ENCODE measurements at regions not wholly inside any gene's neighbourhood (a gene's known extent, or its start where the extent isn't known, plus 50 kb on each side); places are given as distances from the start of the nearest gene placed in this dataset.
"Not testable (repeated sequence)": the region's sequence is repeated elsewhere in the genome, so short reads cannot be mapped to it uniquely, and the experiment has no call there.

GRCh38 chr6:80547827-80548226 lies 441.4 kb downstream of the BCKDHB start:
- no peak for DNase-seq (ENCODE audit: low spot score)

- DNase-seq (ENCODE audit: low spot score): no peak
These were observed 438.7 kb downstream of the BCKDHB start for GRCh38 chr6:80544976-80545722.

GRCh38 chr6:80544555-80544954 lies 438.1 kb downstream of the BCKDHB start:
- no peak for DNase-seq (ENCODE audit: low spot score)

DNA sequence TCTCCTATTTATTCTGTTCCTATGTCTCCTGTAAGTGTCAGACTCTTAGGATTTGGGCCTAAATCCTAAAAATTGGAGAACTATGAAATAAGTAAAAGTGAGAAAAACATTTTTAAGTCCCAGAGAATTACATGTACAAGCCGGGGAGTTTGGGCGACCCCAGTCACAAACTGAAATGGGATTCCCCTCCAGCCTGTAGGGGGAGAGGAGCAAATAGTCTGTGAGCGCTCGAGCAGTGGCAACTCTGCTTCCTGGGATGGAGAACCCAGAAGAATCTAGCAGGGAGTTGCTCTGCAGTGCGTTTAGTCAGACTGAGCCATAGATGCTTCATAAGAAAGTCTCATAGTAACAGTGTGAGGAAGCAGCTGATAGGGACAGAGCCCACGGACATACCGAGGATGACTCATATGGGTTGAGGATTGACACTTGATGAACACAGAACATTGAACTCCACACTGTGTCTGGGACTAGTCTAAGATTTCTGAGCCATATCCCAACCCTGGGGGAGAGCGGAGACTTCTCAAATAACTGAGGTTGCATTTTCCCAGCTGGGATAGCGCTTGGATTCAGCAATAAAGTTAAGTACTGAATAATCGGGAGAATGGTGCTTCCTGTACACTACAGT lies 437.2 kb downstream of the BCKDHB start:
- DNase-seq (ENCODE audit: low spot score): no peak

DNA sequence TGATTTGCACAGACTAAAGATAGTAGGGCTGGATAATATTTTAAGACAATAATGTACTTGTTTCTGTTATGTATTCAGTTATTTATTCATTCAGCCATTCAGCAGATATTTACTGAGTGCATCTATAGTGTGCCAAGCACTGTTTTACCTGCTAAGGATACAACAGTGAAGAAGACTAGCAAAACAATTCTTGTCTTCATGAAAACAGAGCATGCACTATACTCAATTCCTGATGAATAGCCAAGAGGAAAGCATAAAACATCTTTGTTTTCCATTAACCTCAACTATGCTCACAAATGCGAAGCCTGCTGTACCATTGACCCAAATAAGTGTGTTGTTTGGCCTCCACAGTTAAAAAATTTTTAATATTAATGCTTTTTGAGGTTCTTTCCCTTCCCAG lies 436.7 kb downstream of the BCKDHB start:
- no peak for DNase-seq (ENCODE audit: low spot score)

GRCh38 chr6:80541886-80542285 lies 435.4 kb downstream of the BCKDHB start:
- DNase-seq (ENCODE audit: low spot score): no peak

- no peak for DNase-seq (ENCODE audit: low spot score)
These were observed 434.7 kb downstream of the BCKDHB start for GRCh38 chr6:80541181-80541580.

DNA sequence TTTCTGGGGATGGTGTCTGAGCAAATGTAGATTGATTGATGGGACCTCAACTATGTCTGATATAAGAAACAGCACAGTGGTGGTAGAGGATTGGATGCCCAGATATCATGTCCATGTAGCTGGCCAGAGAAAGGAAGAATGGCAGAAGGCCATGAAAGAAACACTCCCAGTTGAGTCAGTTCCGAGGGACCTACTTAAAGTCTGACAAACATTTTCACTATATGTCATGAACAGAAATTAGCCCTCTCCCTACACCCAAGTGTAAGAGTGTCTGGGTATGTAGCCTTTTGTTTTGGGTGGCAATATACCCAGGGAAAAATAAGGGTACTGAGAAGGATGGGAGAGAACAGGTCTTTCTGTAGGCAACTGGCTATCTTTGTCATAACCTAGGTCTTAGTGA lies 434.2 kb downstream of the BCKDHB start:
- no peak for DNase-seq (ENCODE audit: low spot score)

DNA sequence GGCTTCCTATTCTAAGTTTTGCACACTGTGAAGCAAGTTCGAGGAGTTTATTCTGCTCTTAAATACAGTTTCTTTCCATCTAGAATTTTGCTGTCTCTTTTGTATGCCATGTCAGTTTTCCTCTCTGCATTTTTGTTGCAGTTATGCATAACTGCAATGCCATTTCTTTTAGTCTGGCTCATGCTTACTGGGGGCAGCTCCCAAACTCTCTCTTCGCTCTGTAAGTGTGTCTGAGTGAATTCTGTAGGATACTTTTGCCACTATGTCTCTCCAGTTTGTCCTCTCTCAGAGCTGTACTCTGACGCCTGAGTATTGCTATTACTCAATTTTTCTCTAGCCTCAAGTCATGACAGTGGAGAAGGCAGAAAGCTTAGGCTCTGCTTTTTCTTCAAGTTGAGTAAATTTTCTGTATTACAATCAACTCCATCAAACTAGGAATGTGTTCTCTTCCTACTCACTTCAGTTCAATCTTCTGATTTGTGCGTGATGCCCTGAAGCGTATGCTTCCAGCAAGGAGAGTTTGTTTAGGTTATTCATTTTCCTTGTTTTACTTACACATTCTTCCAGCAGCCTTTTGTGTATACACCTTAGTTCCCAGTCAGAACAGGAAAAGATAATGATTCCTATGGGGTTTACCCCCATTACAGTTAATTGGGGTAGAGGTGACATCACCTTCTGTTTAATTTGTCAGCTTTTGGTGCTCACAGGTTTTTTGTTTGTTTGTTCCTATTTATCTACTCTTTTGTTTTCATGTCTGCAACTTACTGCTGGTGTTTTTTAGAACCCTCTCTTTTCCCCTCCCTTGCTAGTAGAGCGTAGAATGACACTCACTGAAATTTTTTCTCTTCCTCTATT lies 430.9 kb downstream of the BCKDHB start:
- DNase-seq (ENCODE audit: low spot score): no peak

GRCh38 chr6:80535914-80536565 lies 429.6 kb downstream of the BCKDHB start:
- no peak for DNase-seq (ENCODE audit: low spot score)

DNA sequence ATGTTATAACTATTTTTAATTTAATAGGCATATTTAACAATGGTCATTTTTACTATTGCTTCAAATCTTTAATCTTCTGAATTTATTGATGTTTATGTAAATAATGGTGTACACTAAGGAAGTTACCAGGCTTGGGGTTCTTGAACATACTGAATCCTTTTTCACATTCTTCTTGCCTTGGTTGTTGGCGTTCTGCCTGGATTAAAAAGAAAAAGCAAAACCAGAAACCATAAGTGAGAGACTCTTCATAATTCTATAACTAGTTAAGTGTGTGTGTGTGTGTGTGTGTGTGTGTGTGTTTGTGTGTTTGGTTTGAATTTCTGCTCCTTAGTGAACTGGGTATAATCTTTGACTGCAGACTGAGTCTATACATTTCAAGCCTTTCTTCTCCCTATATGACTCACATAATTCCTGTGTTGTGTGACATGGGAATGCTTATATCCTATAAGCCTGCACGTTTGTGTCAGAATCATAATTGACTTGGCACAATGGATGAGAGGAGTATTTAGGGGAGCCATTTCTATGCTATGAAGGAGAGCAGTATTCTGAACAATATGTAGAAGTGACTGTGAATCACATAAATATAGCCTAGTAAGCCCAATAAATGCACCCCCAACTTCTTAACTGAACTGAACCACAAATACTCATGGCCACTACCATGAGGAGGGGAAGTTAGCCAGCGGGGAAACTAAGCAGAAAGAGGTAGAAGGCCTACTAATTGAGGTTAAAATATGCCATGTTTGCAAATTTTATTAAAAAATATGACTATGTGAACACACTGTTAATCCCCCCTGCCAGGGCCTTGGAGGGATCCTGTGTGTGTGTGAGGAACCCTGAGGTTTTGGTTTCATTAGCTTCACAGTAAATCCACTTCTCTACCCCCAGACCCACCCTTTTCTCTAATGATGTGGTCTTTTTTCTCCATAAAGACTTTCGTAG lies 425.5 kb downstream of the BCKDHB start:
- DNase-seq (ENCODE audit: low spot score): no peak

- DNase-seq (ENCODE audit: low spot score): no peak
These were observed 423.6 kb downstream of the BCKDHB start for GRCh38 chr6:80530103-80530502.

DNA sequence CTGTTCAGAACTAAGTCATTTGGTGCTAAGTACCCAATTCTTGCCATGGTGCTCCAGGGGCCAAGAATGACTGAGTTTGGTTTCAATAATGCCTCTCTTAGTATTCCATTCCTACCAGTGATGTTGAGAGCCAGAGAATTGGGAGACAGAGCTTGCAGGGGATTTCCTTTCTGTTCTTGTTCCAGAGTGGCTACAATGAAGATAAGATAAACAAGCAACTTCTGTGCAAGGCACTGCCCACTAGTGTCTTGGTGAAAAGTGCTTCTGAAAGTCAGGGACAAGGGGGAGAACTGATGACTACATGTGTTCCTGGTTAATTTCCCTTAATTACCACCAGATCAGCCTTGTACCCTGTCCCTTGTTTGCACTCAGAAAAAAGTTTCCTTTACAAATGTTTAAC lies 421.6 kb downstream of the BCKDHB start:
- no peak for DNase-seq (ENCODE audit: low spot score)

GRCh38 chr6:80527552-80528052 lies 421.1 kb downstream of the BCKDHB start:
- no peak for DNase-seq (ENCODE audit: low spot score)

GRCh38 chr6:80523531-80523997 lies 417.1 kb downstream of the BCKDHB start:
- no peak for DNase-seq (ENCODE audit: low spot score)

GRCh38 chr6:80523010-80523409 lies 416.5 kb downstream of the BCKDHB start:
- no peak for DNase-seq (ENCODE audit: low spot score)

- DNase-seq (ENCODE audit: low spot score): no peak
These were observed 416.1 kb downstream of the BCKDHB start for GRCh38 chr6:80522576-80522975.

- no peak for DNase-seq (ENCODE audit: low spot score)
These were observed 413.5 kb downstream of the BCKDHB start for GRCh38 chr6:80519811-80520594.

DNA sequence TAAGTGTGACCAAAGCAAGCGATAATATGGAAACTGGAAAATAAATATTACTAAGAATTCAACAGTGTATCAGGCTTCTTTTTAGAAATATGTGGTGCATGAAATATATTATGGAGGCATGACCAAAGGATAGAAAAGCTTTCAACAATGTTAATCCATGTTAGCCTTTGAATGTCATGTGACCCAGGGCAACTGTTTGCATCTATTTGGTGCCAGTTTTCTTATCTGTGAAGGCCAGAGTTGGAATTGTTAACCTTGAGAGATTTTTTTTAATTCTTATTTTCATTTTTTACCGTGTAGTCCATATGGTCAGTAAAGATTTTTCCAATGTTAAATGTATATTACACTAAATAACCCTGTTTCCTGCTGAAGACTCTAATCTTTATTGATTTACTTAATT lies 411.1 kb downstream of the BCKDHB start:
- no peak for DNase-seq (ENCODE audit: low spot score)

- DNase-seq (ENCODE audit: low spot score): not testable (repeated sequence)
These were observed 404.1 kb downstream of the BCKDHB start for GRCh38 chr6:80510521-80510920.

All from mucosa of gallbladder (tissue), 1 donor.